Gastrocnemius medialis (tissue), 4 donors: ENCODE measurements at regions not wholly inside any gene's neighbourhood (a gene's known extent, or its start where the extent isn't known, plus 50 kb on each side); places are given as distances from the start of the nearest gene placed in this dataset.

Experiments
- CTCF ChIP-seq, 5 experiments: fragments of 450-650 bp in 3 of 5; fragments of 200-600 bp in 2 of 5; sonication (generic) in 2 of 5; IDR thresholded peaks in 4 of 5; conservative IDR thresholded peaks in 1 of 5; 1 replicate in 4 of 5; 2 replicates in 1 of 5; pipeline ENCODE4 v1.5.1; 2016 to 2019; ENCODE audit warnings: antibody characterized with exemption in 5 of 5, mild to moderate bottlenecking in 3 of 5, moderate library complexity in 3 of 5
- POLR2A ChIP-seq, 2 donors: fragments of 450-650 bp; IDR thresholded peaks; one replicate each; pipeline ENCODE4 v1.6.1; 2017; ENCODE audit warnings: antibody characterized with exemption in 2 of 2, mild to moderate bottlenecking in 2 of 2, moderate library complexity in 2 of 2

GRCh38 chr20:52402514-52402913 is 210.9 kb upstream of the ZFP64 start:
- no peak for TF ChIP-seq CTCF (IDR thresholded peaks at IDR 0.05 in 4 of 5, conservative IDR thresholded peaks at IDR 0.05 in 1 of 5)
- TF ChIP-seq POLR2A (IDR thresholded peaks at IDR 0.05) = no peak
